SK-N-SH (cell line): ENCODE measurements at regions not wholly inside any gene's neighbourhood (a gene's known extent, or its start where the extent isn't known, plus 50 kb on each side); places are given as distances from the start of the nearest gene placed in this dataset.

ENCODE experiments used
- CTCF ChIA-PET: fragments of 300-600, 350-600 bp; formaldehyde crosslinking; extraction: SDS; loops from one replicate; lab custom pipeline; 2021; lab: Yijun Ruan, JAX
- POLR2A ChIA-PET: fragments of 350-600 bp; sonication (Branson Sonifier 250); formaldehyde crosslinking; extraction: SDS; loops from one replicate; lab custom pipeline; 2020; ENCODE audit warnings: antibody characterized with exemption, inconsistent platforms; lab: Yijun Ruan, JAX
- DNase-seq: peaks from one replicate; pipeline ENCODE4 v3.0.0; 2012
- H2AFZ ChIP-seq: fragments of 200-600 bp; sonication (generic); 2 replicates; pipeline ENCODE4 v1.8.1; 2016; ENCODE audit warnings: antibody characterized with exemption, mild to moderate bottlenecking, low read depth
- H3F3A ChIP-seq: fragments of 200-600 bp; sonication (generic); replicated peaks from 2 replicates; pipeline ENCODE3; 2016; ENCODE audit warnings: antibody characterized with exemption, mild to moderate bottlenecking; ENCODE audit not compliant: insufficient read depth
- H3K27ac ChIP-seq, 2 experiments: fragments of 200-500 bp in 1 of 2; fragments of 200-600 bp in 1 of 2; sonication (Bioruptor generic) in 1 of 2; sonication (generic), shearing (Covaris generic) in 1 of 2; 2 replicates each; pipeline versions ENCODE4 v1.5.1 to v1.6.1; 2014 to 2016; ENCODE audit warnings: low read depth in 2 of 2, inconsistent platforms in 1 of 2, low read length in 1 of 2, mild to moderate bottlenecking in 1 of 2, mixed read lengths in 1 of 2
- H3K27me3 ChIP-seq: fragments of 200-600 bp; sonication (generic), shearing (Covaris generic); 2 replicates; pipeline ENCODE4 v1.6.1; 2016; ENCODE audit warnings: mixed run types; ENCODE audit not compliant: insufficient read depth
- H3K36me3 ChIP-seq, 2 experiments: fragments of 200-500 bp in 1 of 2; fragments of 200-600 bp in 1 of 2; sonication (Bioruptor generic) in 1 of 2; sonication (generic) in 1 of 2; replicated peaks in 1 of 2; 2 replicates each; pipeline versions ENCODE3 to v1.5.1; 2014 to 2016; ENCODE audit warnings: low read length in 1 of 2, mild to moderate bottlenecking in 1 of 2; ENCODE audit not compliant: insufficient read depth in 2 of 2, control insufficient read depth in 1 of 2
- H3K4me1 ChIP-seq, 2 experiments: fragments of 200-500 bp in 1 of 2; fragments of 200-600 bp in 1 of 2; sonication (Bioruptor generic) in 1 of 2; sonication (generic), shearing (Covaris generic) in 1 of 2; 2 replicates each; pipeline versions ENCODE4 v1.5.1 to v1.6.1; 2014 to 2016; ENCODE audit warnings: low read depth in 1 of 2, low read length in 1 of 2, mixed run types in 1 of 2; ENCODE audit not compliant: insufficient read depth in 2 of 2, control insufficient read depth in 1 of 2
- H3K4me2 ChIP-seq: fragments of 200-600 bp; sonication (generic), shearing (Covaris generic); 2 replicates; pipeline ENCODE4 v1.6.1; 2017; ENCODE audit warnings: mixed run types
- H3K4me3 ChIP-seq, 2 experiments: fragments of 200-500 bp in 1 of 2; fragments of 200-600 bp in 1 of 2; sonication (Bioruptor generic) in 1 of 2; sonication (generic), shearing (Covaris generic) in 1 of 2; 2 replicates each; pipeline versions ENCODE4 v1.5.1 to v1.8.1; 2014 to 2016; ENCODE audit warnings: low read depth in 2 of 2, inconsistent platforms in 1 of 2, low read length in 1 of 2, mild to moderate bottlenecking in 1 of 2, mixed read lengths in 1 of 2, moderate library complexity in 1 of 2
- H3K79me2 ChIP-seq: fragments of 200-600 bp; sonication (generic); 2 replicates; pipeline ENCODE4 v1.8.1; 2017; ENCODE audit warnings: mild to moderate bottlenecking; ENCODE audit not compliant: insufficient read depth
- H3K9ac ChIP-seq: fragments of 200-600 bp; sonication (generic); 2 replicates; pipeline ENCODE4 v1.6.1; 2017; ENCODE audit warnings: mixed run types
- H3K9me2 ChIP-seq: fragments of 200-600 bp; sonication (generic); 2 replicates; pipeline ENCODE4 v1.6.1; 2017; ENCODE audit warnings: mixed run types
- H3K9me3 ChIP-seq: fragments of 200-600 bp; sonication (generic); 2 replicates; pipeline ENCODE4 v1.6.1; 2017; ENCODE audit warnings: mixed run types, mild to moderate bottlenecking, moderate library complexity
- H4K20me1 ChIP-seq: fragments of 200-600 bp; sonication (generic); 2 replicates; pipeline ENCODE4 v1.6.1; 2017; ENCODE audit warnings: mild to moderate bottlenecking, mixed run types; ENCODE audit not compliant: insufficient read depth
- ELF1 ChIP-seq: IDR thresholded peaks from 2 replicates; pipeline ENCODE4 v1.4.0; 2012
- EZH2phosphoT487 ChIP-seq: fragments of 200-600 bp; sonication (generic); IDR thresholded peaks from 2 replicates; pipeline ENCODE4 v1.6.1; 2017; ENCODE audit warnings: low read depth, mixed run types, mild to moderate bottlenecking, antibody characterized with exemption, moderate library complexity, borderline replicate concordance
- IRF3 ChIP-seq: fragments of 150-350 bp; IDR thresholded peaks from 2 replicates; pipeline ENCODE4 v1.6.1; 2016; ENCODE audit warnings: mild to moderate bottlenecking, low read depth, low read length
- MAX ChIP-seq: IDR thresholded peaks from 2 replicates; pipeline ENCODE4 v1.4.0; 2012; ENCODE audit warnings: low read depth
- MXI1 ChIP-seq: IDR thresholded peaks from 2 replicates; pipeline ENCODE4 v1.6.1; 2012; ENCODE audit warnings: mild to moderate bottlenecking, low read depth, low read length, improper control_type of control experiment
- NRF1 ChIP-seq: IDR thresholded peaks from 2 replicates; pipeline ENCODE4 v1.6.1; 2012; ENCODE audit warnings: low read depth, mild to moderate bottlenecking, low read length
- RAD21 ChIP-seq: IDR thresholded peaks from 2 replicates; pipeline ENCODE4 v1.6.1; 2012; ENCODE audit warnings: mild to moderate bottlenecking, low read length
- RCOR1 ChIP-seq: fragments of 150-350 bp; IDR thresholded peaks from 2 replicates; pipeline ENCODE4 v1.6.1; 2017; ENCODE audit warnings: antibody characterized with exemption, low read length
- REST ChIP-seq: IDR thresholded peaks from 2 replicates; pipeline ENCODE4 v1.6.1; 2012; ENCODE audit warnings: mild to moderate bottlenecking, low read depth, low read length, moderate library complexity
- RFX5 ChIP-seq: IDR thresholded peaks from 2 replicates; pipeline ENCODE4 v1.6.1; 2012; ENCODE audit warnings: mild to moderate bottlenecking, improper control_type of control experiment, low read length
- SIN3A ChIP-seq: IDR thresholded peaks from 2 replicates; pipeline ENCODE4 v1.6.1; 2012; ENCODE audit warnings: low read depth, mild to moderate bottlenecking, low read length, moderate library complexity, borderline replicate concordance
- SMC3 ChIP-seq: IDR thresholded peaks from 2 replicates; pipeline ENCODE4 v1.6.1; 2012; ENCODE audit warnings: low read depth, low read length, improper control_type of control experiment
- TCF12 ChIP-seq: IDR thresholded peaks from 2 replicates; pipeline ENCODE4 v1.4.0; 2012
- USF1 ChIP-seq: IDR thresholded peaks from 2 replicates; pipeline ENCODE4 v1.4.0; 2012; ENCODE audit warnings: low read depth, borderline replicate concordance
- YY1 ChIP-seq: IDR thresholded peaks from 2 replicates; pipeline ENCODE4 v1.4.0; 2012; ENCODE audit warnings: low read depth, mild to moderate bottlenecking
- WGBS: methylation state at CpG from one replicate; pipeline ENCODE4 v1.1.6; 2017; ENCODE audit warnings: low lambda C conversion rate; 5-methylcytosine and 5-hydroxymethylcytosine counted together

- no peak for TF ChIP-seq EZH2phosphoT487
- TF ChIP-seq RCOR1: no peak
Observed at GRCh38 chr9:82645600-82645999, 417.3 kb downstream of the RASEF start (continued).

- 44% methylated on average over 3 of the region's 3 CpGs for WGBS
- no peak overlapping the region for H3K4me2 ChIP-seq
- no peaks in the 10 kb centered on the region for H4K20me1 ChIP-seq
Observed at GRCh38 chr9:82650368-82650767, 412.6 kb downstream of the RASEF start.

More at GRCh38 chr9:82650368-82650767, 412.6 kb downstream of the RASEF start:
- no peak overlapping the region for H3K4me3 ChIP-seq
- H3K27me3 ChIP-seq: no peaks in the 10 kb centered on the region
- no peak for DNase-seq
- no peaks in the 10 kb centered on the region for H3K4me1 ChIP-seq
- no peaks in the 10 kb centered on the region for H3K36me3 ChIP-seq
- no peaks in the 10 kb centered on the region for H3K9me3 ChIP-seq
- CTCF ChIA-PET: interaction anchor here (0.7 to 1.2 kb wide), 2 partner anchors 86 to 116 kb away, joined by 3 read pairs; no protein-coding TSS in a partner anchor
- POLR2A ChIA-PET: no interaction called here
- no peak for TF ChIP-seq SMC3
- no peak for TF ChIP-seq RCOR1
- TF ChIP-seq NRF1: no peak
- no peak for TF ChIP-seq MXI1
- no peak for TF ChIP-seq ELF1
- no peak for TF ChIP-seq RAD21
- TF ChIP-seq TCF12: no peak
- TF ChIP-seq REST: no peak
- no peak for TF ChIP-seq IRF3
- no peak for TF ChIP-seq SIN3A
- no peak for TF ChIP-seq YY1
- no peak for TF ChIP-seq MAX
- TF ChIP-seq RFX5: no peak
- no peak for TF ChIP-seq USF1
- H3K9me2 ChIP-seq: no peaks in the 10 kb centered on the region
- H3K9ac ChIP-seq: no peak overlapping the region
- H2AFZ ChIP-seq: no peak overlapping the region
- no peak overlapping the region for H3K27ac ChIP-seq
- no peaks in the 10 kb centered on the region for H3K79me2 ChIP-seq
- no peaks in the 10 kb centered on the region for H3F3A ChIP-seq
